ENCODE measurements at regions not wholly inside any gene's neighbourhood (a gene's known extent, or its start where the extent isn't known, plus 50 kb on each side); places are given as distances from the start of the nearest gene placed in this dataset.

- ChIA-PET POLR2A (no interaction called here), CTCF (interaction anchor here (1.1 to 4.8 kb wide), 2 partner anchors 12 kb away, joined by 5 to 33 read pairs; no protein-coding TSS in a partner anchor)
- TF ChIP-seq, protein P1, sequence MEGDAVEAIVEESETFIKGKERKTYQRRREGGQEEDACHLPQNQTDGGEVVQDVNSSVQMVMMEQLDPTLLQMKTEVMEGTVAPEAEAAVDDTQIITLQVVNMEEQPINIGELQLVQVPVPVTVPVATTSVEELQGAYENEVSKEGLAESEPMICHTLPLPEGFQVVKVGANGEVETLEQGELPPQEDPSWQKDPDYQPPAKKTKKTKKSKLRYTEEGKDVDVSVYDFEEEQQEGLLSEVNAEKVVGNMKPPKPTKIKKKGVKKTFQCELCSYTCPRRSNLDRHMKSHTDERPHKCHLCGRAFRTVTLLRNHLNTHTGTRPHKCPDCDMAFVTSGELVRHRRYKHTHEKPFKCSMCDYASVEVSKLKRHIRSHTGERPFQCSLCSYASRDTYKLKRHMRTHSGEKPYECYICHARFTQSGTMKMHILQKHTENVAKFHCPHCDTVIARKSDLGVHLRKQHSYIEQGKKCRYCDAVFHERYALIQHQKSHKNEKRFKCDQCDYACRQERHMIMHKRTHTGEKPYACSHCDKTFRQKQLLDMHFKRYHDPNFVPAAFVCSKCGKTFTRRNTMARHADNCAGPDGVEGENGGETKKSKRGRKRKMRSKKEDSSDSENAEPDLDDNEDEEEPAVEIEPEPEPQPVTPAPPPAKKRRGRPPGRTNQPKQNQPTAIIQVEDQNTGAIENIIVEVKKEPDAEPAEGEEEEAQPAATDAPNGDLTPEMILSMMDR (IDR thresholded peaks at IDR 0.05; ENCODE audit: low read depth, low read length) = no peak
- no peaks in the 10 kb centered on the region for H3K27me3 ChIP-seq (ENCODE audit: control insufficient read depth, insufficient read depth, low read length)
- H3K27ac ChIP-seq (ENCODE audit: low read depth, low read length) = no peak overlapping the region
- no peak overlapping the region for H3K4me3 ChIP-seq (ENCODE audit: low read depth, low read length)
- DNase-seq (ENCODE audit: low read depth, low spot score) = no peak
- H3K9me3 ChIP-seq (ENCODE audit: control insufficient read depth, insufficient read depth, low read length) = no peaks in the 10 kb centered on the region; the same call in 1 of the 2 replicates
Measured at GRCh38 chr4:3358656-3359055, 65.8 kb downstream of the RGS12 start.

DNA sequence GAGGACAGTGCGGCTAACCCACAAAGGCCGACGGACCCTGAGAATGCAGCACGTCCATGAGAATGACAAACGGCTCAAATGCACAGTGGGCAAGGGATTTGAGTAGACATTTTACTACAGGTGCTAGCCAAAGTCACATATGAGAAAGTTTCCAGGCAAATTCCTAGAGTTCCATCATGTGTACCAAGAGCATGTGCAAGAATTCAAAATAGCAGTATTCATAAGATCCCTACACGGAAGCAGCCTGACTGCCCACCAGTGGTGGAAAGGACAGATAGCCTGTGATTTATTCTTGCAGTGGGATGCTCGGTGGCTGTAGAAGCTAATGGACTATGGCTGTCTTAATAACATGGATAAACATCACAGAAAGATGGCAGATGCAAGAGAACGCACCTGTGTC lies 68.0 kb downstream of the RGS12 start:
- CTCF ChIA-PET = interaction anchor here (1.0 kb wide), 1 partner anchor 15 kb away, joined by 4 read pairs; no protein-coding TSS in a partner anchor
- POLR2A ChIA-PET = no interaction called here
- H3K9me3 ChIP-seq (ENCODE audit: control insufficient read depth, insufficient read depth, low read length) = no peaks in the 10 kb centered on the region
- no peak overlapping the region for H3K4me3 ChIP-seq (ENCODE audit: low read depth, low read length)
- TF ChIP-seq, protein P1 (IDR thresholded peaks at IDR 0.05; ENCODE audit: low read depth, low read length) = no peak
- no peak for DNase-seq (ENCODE audit: low read depth, low spot score)
- H3K27me3 ChIP-seq (ENCODE audit: control insufficient read depth, insufficient read depth, low read length) = no peaks in the 10 kb centered on the region
- H3K27ac ChIP-seq (ENCODE audit: low read depth, low read length) = no peak overlapping the region

DNA sequence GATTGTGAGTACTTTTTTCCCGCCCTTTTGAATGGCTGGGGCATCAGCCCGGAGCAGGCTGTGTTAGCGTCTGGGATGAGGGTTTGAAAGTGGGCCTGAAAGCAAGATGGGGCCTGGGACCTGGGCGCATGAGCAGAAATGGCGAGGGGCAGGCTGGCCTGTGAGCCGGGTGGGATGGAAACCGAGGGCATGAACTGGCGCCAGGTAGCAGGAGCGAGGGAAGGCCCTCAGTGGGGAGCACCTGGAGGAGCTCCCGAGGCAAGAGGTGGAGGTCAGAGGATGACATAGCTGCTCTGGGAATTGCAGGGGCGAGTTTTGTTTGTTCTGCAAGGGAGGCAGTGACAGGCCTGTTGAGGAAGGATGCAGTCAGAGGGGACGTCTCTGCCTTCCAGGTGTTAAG lies 68.6 kb downstream of the RGS12 start:
- ChIA-PET POLR2A (no interaction called here), CTCF (interaction anchor here (0.6 to 1.0 kb wide), 2 partner anchors 15 to 109 kb away, joined by 4 read pairs; no protein-coding TSS in a partner anchor)
- H3K9me3 ChIP-seq (ENCODE audit: control insufficient read depth, insufficient read depth, low read length) = no peaks in the 10 kb centered on the region
- no peaks in the 10 kb centered on the region for H3K27me3 ChIP-seq (ENCODE audit: control insufficient read depth, insufficient read depth, low read length)
- no peak for DNase-seq (ENCODE audit: low read depth, low spot score)
- TF ChIP-seq, protein P1 (IDR thresholded peaks at IDR 0.05; ENCODE audit: low read depth, low read length) = no peak
- no peak overlapping the region for H3K27ac ChIP-seq (ENCODE audit: low read depth, low read length)
- no peak overlapping the region for H3K4me3 ChIP-seq (ENCODE audit: low read depth, low read length)

GRCh38 chr4:3361896-3362295 lies 69.1 kb downstream of the RGS12 start:
- Histone ChIP-seq H3K27me3 (ENCODE audit: control insufficient read depth, insufficient read depth, low read length) (no peaks in the 10 kb centered on the region), H3K9me3 (ENCODE audit: control insufficient read depth, insufficient read depth, low read length) (no peaks in the 10 kb centered on the region), H3K4me3 (ENCODE audit: low read depth, low read length) (no peak overlapping the region), H3K27ac (ENCODE audit: low read depth, low read length) (no peak overlapping the region)
- TF ChIP-seq, protein P1 (IDR thresholded peaks at IDR 0.05; ENCODE audit: low read depth, low read length) = no peak
- ChIA-PET POLR2A (no interaction called here), CTCF (interaction anchor here (0.6 to 1.0 kb wide), 2 partner anchors 16 to 108 kb away, joined by 4 read pairs; no protein-coding TSS in a partner anchor)
- DNase-seq (ENCODE audit: low read depth, low spot score) = no peak

DNA sequence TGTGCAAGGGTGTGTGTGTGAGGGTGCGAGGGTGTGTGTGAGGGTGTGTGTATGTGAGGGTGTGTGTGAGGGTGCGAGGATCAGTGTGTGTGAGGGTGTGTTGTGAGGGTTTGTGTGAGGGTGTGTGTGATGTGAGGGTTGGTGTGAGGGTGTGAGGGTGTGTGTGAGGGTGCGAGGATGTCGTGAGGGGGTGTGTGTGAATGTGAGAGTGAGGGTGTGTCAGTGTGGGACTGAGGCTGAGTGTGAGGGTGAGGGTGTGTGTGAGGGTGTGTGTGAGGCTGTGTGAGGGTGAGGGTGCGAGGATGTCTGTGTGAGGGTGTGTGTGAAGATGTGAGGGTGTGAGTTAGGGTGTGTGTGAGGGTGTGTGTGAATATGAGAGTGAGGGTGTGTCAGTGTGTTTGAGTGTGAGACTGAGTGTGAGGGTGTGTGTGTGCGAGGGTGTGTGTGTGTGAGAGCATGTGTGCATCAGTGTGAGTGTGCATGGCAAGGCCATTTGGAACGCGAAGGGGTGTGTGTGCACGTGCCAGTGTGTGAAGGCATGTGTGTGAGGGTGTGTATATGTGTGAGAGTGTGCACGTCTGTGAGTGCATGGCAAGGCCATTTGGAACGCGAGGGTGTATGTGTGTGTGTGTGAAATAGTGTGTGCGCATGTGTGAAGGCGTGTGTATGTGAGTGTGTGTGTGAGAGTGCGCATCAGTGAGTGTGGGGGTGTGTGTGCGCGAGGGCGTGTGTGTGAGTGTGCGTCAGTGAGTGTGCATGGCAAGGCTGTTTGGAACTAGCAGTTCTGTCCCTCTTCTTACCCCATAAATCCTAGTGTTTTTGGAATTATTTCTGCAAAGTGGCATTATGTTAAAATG lies 69.8 kb downstream of the RGS12 start:
- CTCF ChIA-PET = interaction anchor here (1.1 kb wide), 1 partner anchor 118 kb away, joined by 3 read pairs; no protein-coding TSS in a partner anchor
- no peak overlapping the region for H3K27ac ChIP-seq (ENCODE audit: low read depth, low read length)

More for the DNA sequence above, 69.8 kb downstream of the RGS12 start:
- Histone ChIP-seq H3K27me3 (ENCODE audit: control insufficient read depth, insufficient read depth, low read length) (no peaks in the 10 kb centered on the region), H3K9me3 (ENCODE audit: control insufficient read depth, insufficient read depth, low read length) (no peaks in the 10 kb centered on the region), H3K4me3 (ENCODE audit: low read depth, low read length) (no peak overlapping the region)
- no peak for DNase-seq (ENCODE audit: low read depth, low spot score)
- TF ChIP-seq, protein P1 (IDR thresholded peaks at IDR 0.05; ENCODE audit: low read depth, low read length) = no peak
- POLR2A ChIA-PET = no interaction called here
